Caco-2 (cell line): ENCODE measurements at regions not wholly inside any gene's neighbourhood (a gene's known extent, or its start where the extent isn't known, plus 50 kb on each side); places are given as distances from the start of the nearest gene placed in this dataset.

Experiments used
- BruUV-seq: library from RNA; stranded (reverse); fragments of 400-500 nt; replicated peaks from 2 replicates; lab custom pipeline; 2021; lab: Mats Ljungman, UMichigan
- CTCF ChIA-PET: fragments of 300-600 bp; sonication (Branson Sonifier 250); formaldehyde crosslinking; loops from one replicate; lab custom pipeline; 2022; ENCODE audit warnings: antibody characterized with exemption; lab: Charles Lee
- POLR2A ChIA-PET: fragments of 300-600 bp; sonication (Branson Sonifier 250); formaldehyde crosslinking; loops from one replicate; lab custom pipeline; 2022; ENCODE audit warnings: antibody characterized with exemption; lab: Charles Lee
- DNase-seq, 2 experiments: peaks; one replicate each; pipeline versions ENCODE4 v3.0.0 to v3.0.0-alpha.2; 2020 to 2022
- H3K27me3 ChIP-seq: replicated peaks from 2 replicates; pipeline ENCODE4 v1.6.0; 2011; ENCODE audit warnings: low read length; ENCODE audit not compliant: control insufficient read depth, insufficient read depth
- H3K36me3 ChIP-seq: 2 replicates; pipeline ENCODE4 v1.5.1; 2011; ENCODE audit warnings: low read length; ENCODE audit not compliant: control insufficient read depth, insufficient read depth
- H3K4me1 ChIP-seq: fragments of 250-450 bp; sonication (Bioruptor Pico); 2 replicates; pipeline ENCODE4 v1.5.1; 2020; ENCODE audit warnings: mild to moderate bottlenecking
- H3K4me3 ChIP-seq: 2 replicates; pipeline ENCODE4 v1.5.1; 2011; ENCODE audit warnings: low read depth, mild to moderate bottlenecking, control low read depth, low read length
- H3K9me3 ChIP-seq: fragments of 250-450 bp; sonication (Bioruptor Pico); 2 replicates; pipeline ENCODE4 v1.5.1; 2020; ENCODE audit warnings: mild to moderate bottlenecking, moderate library complexity
- H3K27ac Mint-ChIP-seq: one replicate; pipeline ENCODE4 v1.8.0; 2022; ENCODE audit warnings: mixed read lengths; ENCODE audit not compliant: unreplicated experiment
- H3K27me3 Mint-ChIP-seq: one replicate; pipeline ENCODE4 v1.8.0; 2022; ENCODE audit warnings: mixed read lengths; ENCODE audit not compliant: insufficient read depth, unreplicated experiment
- H3K36me3 Mint-ChIP-seq: one replicate; pipeline ENCODE4 v1.8.0; 2022; ENCODE audit warnings: mild to moderate bottlenecking, mixed read lengths; ENCODE audit not compliant: insufficient read depth, unreplicated experiment
- H3K4me1 Mint-ChIP-seq: one replicate; pipeline ENCODE4 v1.8.0; 2022; ENCODE audit warnings: low read depth, mixed read lengths; ENCODE audit not compliant: unreplicated experiment
- H3K4me3 Mint-ChIP-seq: one replicate; pipeline ENCODE4 v1.8.0; 2022; ENCODE audit warnings: mild to moderate bottlenecking, moderate library complexity, mixed read lengths; ENCODE audit not compliant: unreplicated experiment
- H3K9me3 Mint-ChIP-seq: one replicate; pipeline ENCODE4 v1.8.0; 2022; ENCODE audit warnings: mixed read lengths; ENCODE audit not compliant: unreplicated experiment
- intact Hi-C: fragments of 100-400 bp; cut with micrococcal nuclease; formaldehyde crosslinking; loops from one replicate; pipeline ENCODE4 v1.10.0; 2022; ENCODE audit not compliant: unreplicated experiment
- TF ChIP-seq, protein P1 (sequence below), 2 experiments: fragments of 200-600 bp in 1 of 2; IDR thresholded peaks; 1 replicate in 1 of 2; 2 replicates in 1 of 2; pipeline versions ENCODE4 v1.5.1 to v1.8.0; 2011 to 2022; ENCODE audit warnings: antibody characterized with exemption in 1 of 2, control low read depth in 1 of 2, inconsistent platforms in 1 of 2, low read depth in 1 of 2, low read length in 1 of 2, mild to moderate bottlenecking in 1 of 2, moderate library complexity in 1 of 2; ENCODE audit not compliant: insufficient read depth in 1 of 2, severe bottlenecking in 1 of 2, unreplicated experiment in 1 of 2

DNA sequence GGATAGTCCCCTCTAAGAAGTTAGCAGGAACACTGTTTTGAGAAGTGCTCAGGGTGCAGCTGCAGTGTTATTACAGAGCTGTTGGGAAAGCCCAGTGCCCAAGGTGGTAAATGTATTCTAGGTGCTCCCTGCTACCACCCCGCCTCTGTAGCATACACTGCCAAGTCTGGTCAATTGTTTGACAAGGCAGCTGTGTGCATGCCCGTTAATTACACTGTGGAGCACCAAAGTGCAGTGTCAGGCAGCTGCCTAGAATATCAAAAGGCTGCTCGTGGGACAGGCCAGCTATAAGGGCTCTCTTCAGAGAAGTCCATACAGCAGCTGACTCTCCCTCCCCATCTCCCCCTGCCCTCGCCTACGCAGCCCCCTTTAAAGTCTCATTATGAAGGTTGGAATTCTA is 99.9 kb upstream of the KLHL13 start:
- H3K9me3 ChIP-seq, result no peaks in the 10 kb centered on the region
- H3K27me3 Mint-ChIP-seq, result no peaks in the 10 kb centered on the region
- POLR2A ChIA-PET, result no interaction called here
- H3K9me3 Mint-ChIP-seq, result no peaks in the 10 kb centered on the region
- H3K36me3 Mint-ChIP-seq, result no peaks in the 10 kb centered on the region
- CTCF ChIA-PET, result no interaction called here
- no peak overlapping the region for H3K4me3 Mint-ChIP-seq
- no peaks in the 10 kb centered on the region for H3K36me3 ChIP-seq
- no peaks in the 10 kb centered on the region for H3K27me3 ChIP-seq
- intact Hi-C loops, result no loop called here
- no peak overlapping the region for H3K4me3 ChIP-seq
- H3K4me1 ChIP-seq, result no peaks in the 10 kb centered on the region
- H3K4me1 Mint-ChIP-seq, result no peaks in the 10 kb centered on the region
- no peak for DNase-seq
- no peak overlapping the region for H3K27ac Mint-ChIP-seq
- TF ChIP-seq, protein P1, sequence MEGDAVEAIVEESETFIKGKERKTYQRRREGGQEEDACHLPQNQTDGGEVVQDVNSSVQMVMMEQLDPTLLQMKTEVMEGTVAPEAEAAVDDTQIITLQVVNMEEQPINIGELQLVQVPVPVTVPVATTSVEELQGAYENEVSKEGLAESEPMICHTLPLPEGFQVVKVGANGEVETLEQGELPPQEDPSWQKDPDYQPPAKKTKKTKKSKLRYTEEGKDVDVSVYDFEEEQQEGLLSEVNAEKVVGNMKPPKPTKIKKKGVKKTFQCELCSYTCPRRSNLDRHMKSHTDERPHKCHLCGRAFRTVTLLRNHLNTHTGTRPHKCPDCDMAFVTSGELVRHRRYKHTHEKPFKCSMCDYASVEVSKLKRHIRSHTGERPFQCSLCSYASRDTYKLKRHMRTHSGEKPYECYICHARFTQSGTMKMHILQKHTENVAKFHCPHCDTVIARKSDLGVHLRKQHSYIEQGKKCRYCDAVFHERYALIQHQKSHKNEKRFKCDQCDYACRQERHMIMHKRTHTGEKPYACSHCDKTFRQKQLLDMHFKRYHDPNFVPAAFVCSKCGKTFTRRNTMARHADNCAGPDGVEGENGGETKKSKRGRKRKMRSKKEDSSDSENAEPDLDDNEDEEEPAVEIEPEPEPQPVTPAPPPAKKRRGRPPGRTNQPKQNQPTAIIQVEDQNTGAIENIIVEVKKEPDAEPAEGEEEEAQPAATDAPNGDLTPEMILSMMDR (IDR thresholded peaks at IDR 0.05; ENCODE audit: insufficient read depth in 1 of 2, low read depth in 1 of 2, low read length in 1 of 2, severe bottlenecking in 1 of 2, unreplicated experiment in 1 of 2), result no peak
- BruUV-seq, result no TSS peak

DNA sequence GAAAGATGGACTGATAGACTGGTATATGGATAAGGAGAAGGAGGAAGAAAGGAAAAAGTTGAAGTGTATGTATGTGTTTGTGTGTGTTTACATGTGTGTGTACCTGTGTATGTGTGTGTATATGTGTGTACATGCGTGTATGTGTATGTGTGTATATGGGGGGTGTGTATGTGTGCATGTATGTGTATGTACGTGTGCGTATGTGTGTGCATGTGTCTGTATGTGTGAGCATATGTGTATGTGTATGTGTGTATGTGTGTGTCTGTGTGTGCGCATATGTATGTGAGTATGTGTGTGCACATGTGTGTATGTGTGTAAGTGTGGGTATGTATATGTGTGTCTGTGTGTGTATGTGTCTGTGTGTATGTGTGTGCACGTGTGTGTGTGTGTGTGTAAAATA is 101.5 kb upstream of the KLHL13 start:
- no peaks in the 10 kb centered on the region for H3K9me3 ChIP-seq
- no peaks in the 10 kb centered on the region for H3K36me3 ChIP-seq
- intact Hi-C loops, result no loop called here
- H3K4me1 ChIP-seq, result no peaks in the 10 kb centered on the region
- Mint-ChIP-seq H3K36me3 (no peaks in the 10 kb centered on the region), H3K9me3 (no peaks in the 10 kb centered on the region), H3K27me3 (no peaks in the 10 kb centered on the region), H3K4me1 (no peaks in the 10 kb centered on the region), H3K27ac (no peak overlapping the region), H3K4me3 (no peak overlapping the region)
- BruUV-seq, result no TSS peak
- POLR2A ChIA-PET, result no interaction called here
- no peak for DNase-seq
- TF ChIP-seq, protein P1 (IDR thresholded peaks at IDR 0.05; ENCODE audit: insufficient read depth in 1 of 2, low read depth in 1 of 2, low read length in 1 of 2, severe bottlenecking in 1 of 2, unreplicated experiment in 1 of 2), result no peak
- no peak overlapping the region for H3K4me3 ChIP-seq
- no peaks in the 10 kb centered on the region for H3K27me3 ChIP-seq
- CTCF ChIA-PET, result no interaction called here

DNA sequence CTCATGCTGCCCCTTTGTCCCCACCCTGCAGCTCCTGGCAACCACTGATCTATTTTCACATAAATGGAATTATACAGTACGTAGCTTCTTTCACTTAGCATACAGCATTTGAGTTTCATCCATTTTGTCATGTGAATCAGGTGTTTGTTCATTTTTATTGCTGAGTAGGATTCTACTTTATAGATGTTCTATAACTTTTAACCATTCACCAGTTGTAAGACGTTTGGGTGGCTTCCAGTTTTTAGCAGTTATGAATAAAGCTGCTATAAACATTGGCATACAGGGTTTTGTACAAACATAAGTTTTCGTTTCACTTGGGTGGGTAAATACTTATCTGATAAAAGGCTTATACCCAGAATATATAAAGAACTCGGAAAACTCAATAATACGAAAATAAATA is 102.3 kb upstream of the KLHL13 start:
- H3K27me3 ChIP-seq, result no peaks in the 10 kb centered on the region
- no peaks in the 10 kb centered on the region for H3K4me1 ChIP-seq
- no TSS peak for BruUV-seq
- ChIA-PET CTCF (no interaction called here), POLR2A (no interaction called here)
- H3K4me3 ChIP-seq, result no peak overlapping the region
- Mint-ChIP-seq H3K27me3 (no peaks in the 10 kb centered on the region), H3K36me3 (no peaks in the 10 kb centered on the region), H3K9me3 (no peaks in the 10 kb centered on the region), H3K4me3 (no peak overlapping the region), H3K27ac (no peak overlapping the region), H3K4me1 (no peaks in the 10 kb centered on the region)
- intact Hi-C loops, result no loop called here
- TF ChIP-seq, protein P1 (IDR thresholded peaks at IDR 0.05; ENCODE audit: insufficient read depth in 1 of 2, low read depth in 1 of 2, low read length in 1 of 2, severe bottlenecking in 1 of 2, unreplicated experiment in 1 of 2), result no peak
- DNase-seq, result no peak
- no peaks in the 10 kb centered on the region for H3K9me3 ChIP-seq
- no peaks in the 10 kb centered on the region for H3K36me3 ChIP-seq
